Ovary (tissue), 3 donors: ENCODE measurements at regions not wholly inside any gene's neighbourhood (a gene's known extent, or its start where the extent isn't known, plus 50 kb on each side); places are given as distances from the start of the nearest gene placed in this dataset.

ENCODE experiments used
- CTCF ChIP-seq, 3 donors: fragments of 450-650 bp in 2 of 3; fragments of 200-600 bp in 1 of 3; IDR thresholded peaks; one replicate each; pipeline versions ENCODE4 v1.5.1 to v1.8.0; 2016 to 2022; ENCODE audit warnings: antibody characterized with exemption in 3 of 3, mild to moderate bottlenecking in 1 of 3
- EP300 ChIP-seq: sonication (generic); formaldehyde crosslinking; IDR thresholded peaks from one replicate; pipeline ENCODE4 v1.6.1; 2017; ENCODE audit warnings: antibody characterized with exemption
- POLR2A ChIP-seq: fragments of 450-650 bp; IDR thresholded peaks from one replicate; pipeline ENCODE4 v1.6.1; 2017; ENCODE audit warnings: antibody characterized with exemption, mild to moderate bottlenecking, moderate library complexity
- donor health status: DM: no; HTN: no; CAD: no.

- TF ChIP-seq CTCF (IDR thresholded peaks at IDR 0.05) (no peak), EP300 (no peak), POLR2A (no peak)
These were observed 178.1 kb downstream of the ETNK1 start for GRCh38 chr12:22802883-22803630.
